B cell (primary cell): ENCODE measurements at regions not wholly inside any gene's neighbourhood (a gene's known extent, or its start where the extent isn't known, plus 50 kb on each side); places are given as distances from the start of the nearest gene placed in this dataset.

Experiments used
- CTCF ChIP-seq: fragments of 200-600 bp; IDR thresholded peaks from one replicate; pipeline ENCODE4 v1.8.0; 2022; ENCODE audit warnings: antibody characterized with exemption, mild to moderate bottlenecking
- EZH2 ChIP-seq: IDR thresholded peaks from 2 replicates; pipeline ENCODE4 v1.6.1; 2012; ENCODE audit warnings: borderline replicate concordance, low read depth, mild to moderate bottlenecking, moderate library complexity, low read length; ENCODE audit not compliant: insufficient read depth, poor library complexity, severe bottlenecking

- no peak for TF ChIP-seq CTCF
- TF ChIP-seq EZH2: no peak
Measured at GRCh38 chr1:30008372-30008997, 714.9 kb downstream of the MATN1 start.
